HepG2 (cell line): ENCODE measurements at regions not wholly inside any gene's neighbourhood (a gene's known extent, or its start where the extent isn't known, plus 50 kb on each side); places are given as distances from the start of the nearest gene placed in this dataset.

ENCODE experiments used
- BRCA1 ChIP-seq: sonication (generic); formaldehyde crosslinking; IDR thresholded peaks from 2 replicates; pipeline ENCODE4 v1.4.0; 2020; ENCODE audit warnings: missing genetic modification reagents
- CBX5 ChIP-seq: sonication (generic); formaldehyde crosslinking; IDR thresholded peaks from 2 replicates; pipeline ENCODE4 v1.4.0; 2020; ENCODE audit warnings: missing genetic modification reagents, borderline replicate concordance
- CTCF ChIP-seq: sonication (generic); formaldehyde crosslinking; IDR thresholded peaks from 2 replicates; pipeline ENCODE4 v1.5.0; 2020; ENCODE audit warnings: mild to moderate bottlenecking, missing genetic modification reagents, moderate library complexity
- POLR2A ChIP-seq, 2 experiments: IDR thresholded peaks; 2 replicates each; pipeline ENCODE4 v1.6.1; 2011; ENCODE audit warnings: low read depth in 2 of 2, low read length in 2 of 2, mild to moderate bottlenecking in 1 of 2, moderate library complexity in 1 of 2; ENCODE audit not compliant: insufficient read depth in 1 of 2
- RFX5 ChIP-seq: IDR thresholded peaks from 2 replicates; pipeline ENCODE4 v1.6.1; 2011; ENCODE audit warnings: low read depth, low read length, improper control_type of control experiment
- ZC3H13 ChIP-seq: sonication (generic); formaldehyde crosslinking; IDR thresholded peaks from 2 replicates; pipeline ENCODE4 v1.8.1; 2023; ENCODE audit warnings: mild to moderate bottlenecking, missing genetic modification reagents, moderate library complexity

- TF ChIP-seq RFX5 (no peak), CBX5 (CRISPR knock-in tag) (no peak), CTCF (CRISPR knock-in tag) (no peak), BRCA1 (CRISPR knock-in tag) (no peak), ZC3H13 (CRISPR knock-in tag) (no peak), POLR2A (IDR thresholded peaks at IDR 0.05; ENCODE audit: insufficient read depth in 1 of 2, low read depth in 2 of 2, low read length in 2 of 2) (no peak)
Measured at GRCh38 chr6:21739838-21740237, 146.3 kb downstream of the SOX4 start.
